Neural progenitor cell (in vitro differentiated cells): ENCODE measurements at regions not wholly inside any gene's neighbourhood (a gene's known extent, or its start where the extent isn't known, plus 50 kb on each side); places are given as distances from the start of the nearest gene placed in this dataset.
"Not testable (repeated sequence)": the region's sequence is repeated elsewhere in the genome, so short reads cannot be mapped to it uniquely, and the experiment has no call there.

Source experiments
- DNase-seq: peaks from one replicate; pipeline ENCODE4 v3.0.0-alpha.2; 2016; ENCODE audit warnings: low spot score
- H2AFZ ChIP-seq: fragments of 200-600 bp; sonication (generic); replicated peaks from 2 replicates; pipeline ENCODE4 v1.6.1; 2016; ENCODE audit warnings: antibody characterized with exemption
- H3F3A ChIP-seq: fragments of 200-600 bp; sonication (generic); 2 replicates; pipeline ENCODE4 v1.6.1; 2016; ENCODE audit warnings: antibody characterized with exemption, low read depth
- H3K27ac ChIP-seq: fragments of 200-600 bp; sonication (generic); 2 replicates; pipeline ENCODE4 v1.5.1; 2016; ENCODE audit warnings: mild to moderate bottlenecking
- H3K27me3 ChIP-seq: fragments of 200-600 bp; sonication (generic); 2 replicates; pipeline ENCODE4 v1.6.1; 2016; ENCODE audit warnings: mild to moderate bottlenecking, moderate library complexity
- H3K36me3 ChIP-seq: fragments of 200-600 bp; sonication (generic); 2 replicates; pipeline ENCODE4 v1.5.1; 2016
- H3K4me1 ChIP-seq: fragments of 200-600 bp; sonication (generic); 2 replicates; pipeline ENCODE4 v1.6.1; 2016; ENCODE audit warnings: mixed run types
- H3K4me2 ChIP-seq: fragments of 200-600 bp; sonication (generic); 2 replicates; pipeline ENCODE4 v1.6.1; 2016
- H3K4me3 ChIP-seq: fragments of 200-600 bp; sonication (generic); 2 replicates; pipeline ENCODE4 v1.5.1; 2016
- H3K79me2 ChIP-seq: fragments of 200-600 bp; sonication (generic); 2 replicates; pipeline ENCODE4 v1.6.1; 2016; ENCODE audit warnings: low read depth
- H3K9ac ChIP-seq: fragments of 200-600 bp; sonication (generic); 2 replicates; pipeline ENCODE4 v1.6.1; 2016
- H3K9me3 ChIP-seq: fragments of 200-600 bp; sonication (generic); 2 replicates; pipeline ENCODE4 v1.5.1; 2016; ENCODE audit warnings: low read depth
- H4K20me1 ChIP-seq: fragments of 200-600 bp; sonication (generic); 2 replicates; pipeline ENCODE4 v1.6.1; 2016; ENCODE audit warnings: low read depth
- H3K27ac Mint-ChIP-seq: 3 replicates; pipeline ENCODE4 v1.8.0; 2021; ENCODE audit warnings: mixed read lengths
- H3K27me3 Mint-ChIP-seq: 2 replicates; pipeline ENCODE4 v1.8.0; 2022; ENCODE audit warnings: low read depth, mild to moderate bottlenecking, inconsistent platforms, moderate library complexity, mixed read lengths; ENCODE audit not compliant: insufficient read depth
- H3K36me3 Mint-ChIP-seq: 3 replicates; pipeline ENCODE4 v1.8.0; 2021; ENCODE audit warnings: mixed read lengths
- H3K4me1 Mint-ChIP-seq: 3 replicates; pipeline ENCODE4 v1.8.0; 2021; ENCODE audit warnings: mixed read lengths
- H3K4me3 Mint-ChIP-seq: 3 replicates; pipeline ENCODE4 v1.8.0; 2021; ENCODE audit warnings: mild to moderate bottlenecking, moderate library complexity, mixed read lengths
- H3K9me3 Mint-ChIP-seq: 3 replicates; pipeline ENCODE4 v1.8.0; 2020; ENCODE audit warnings: mixed read lengths
- CTCF ChIP-seq: fragments of 200-600 bp; sonication (generic); IDR thresholded peaks from 2 replicates; pipeline ENCODE4 v1.5.1; 2017; ENCODE audit warnings: antibody characterized with exemption, mild to moderate bottlenecking
- EZH2 ChIP-seq: fragments of 200-600 bp; sonication (generic); IDR thresholded peaks from 2 replicates; pipeline ENCODE4 v1.6.1; 2017; ENCODE audit warnings: antibody characterized with exemption, mild to moderate bottlenecking, moderate library complexity
- EZH2phosphoT487 ChIP-seq: fragments of 200-600 bp; sonication (generic); IDR thresholded peaks from 2 replicates; pipeline ENCODE4 v1.6.1; 2017; ENCODE audit warnings: antibody characterized with exemption

GRCh38 chr17:68106085-68106484 lies 70.5 kb downstream of the KPNA2 start:
- Histone ChIP-seq H3K27me3 (peaks cover 28% of the 10 kb centered on the region), H3K4me3 (no peak overlapping the region), H3K27ac (no peak overlapping the region), H3K9ac (no peak overlapping the region), H2AFZ (no peak overlapping the region), H3K36me3 (no peaks in the 10 kb centered on the region), H4K20me1 (peaks cover 7% of the 10 kb centered on the region), H3K9me3 (no peaks in the 10 kb centered on the region), H3K4me2 (no peak overlapping the region), H3K79me2 (no peaks in the 10 kb centered on the region), H3K4me1 (no peaks in the 10 kb centered on the region), H3F3A (peaks cover 4% of the 10 kb centered on the region)
- H3K9me3 Mint-ChIP-seq = peaks cover 10% of the 10 kb centered on the region
- H3K27me3 Mint-ChIP-seq = peaks cover 8% of the 10 kb centered on the region
- no peak overlapping the region for H3K27ac Mint-ChIP-seq
- TF ChIP-seq EZH2 = no peak
- no peak for TF ChIP-seq EZH2phosphoT487
- TF ChIP-seq CTCF = no peak
- DNase-seq = no peak
- H3K4me3 Mint-ChIP-seq = no peak overlapping the region
- peaks cover 14% of the 10 kb centered on the region for H3K4me1 Mint-ChIP-seq
- H3K36me3 Mint-ChIP-seq = peaks cover 29% of the 10 kb centered on the region

GRCh38 chr17:68107373-68107772 lies 71.8 kb downstream of the KPNA2 start:
- H3K9me3 ChIP-seq = no peaks in the 10 kb centered on the region
- H3K4me2 ChIP-seq = no peak overlapping the region
- no peaks in the 10 kb centered on the region for H3F3A ChIP-seq
- H3K27ac ChIP-seq = no peak overlapping the region
- no peaks in the 10 kb centered on the region for H3K79me2 ChIP-seq
- peaks cover 7% of the 10 kb centered on the region for H4K20me1 ChIP-seq
- Mint-ChIP-seq H3K27me3 (peaks cover 3% of the 10 kb centered on the region), H3K9me3 (peaks cover 10% of the 10 kb centered on the region), H3K4me1 (peaks cover 12% of the 10 kb centered on the region), H3K4me3 (no peak overlapping the region), H3K27ac (no peak overlapping the region), H3K36me3 (peaks cover 32% of the 10 kb centered on the region)
- H2AFZ ChIP-seq = no peak overlapping the region
- H3K4me3 ChIP-seq = no peak overlapping the region
- no peaks in the 10 kb centered on the region for H3K36me3 ChIP-seq
- DNase-seq = no peak
- TF ChIP-seq EZH2 (no peak), EZH2phosphoT487 (no peak), CTCF (no peak)
- peaks cover 15% of the 10 kb centered on the region for H3K27me3 ChIP-seq
- no peaks in the 10 kb centered on the region for H3K4me1 ChIP-seq
- no peak overlapping the region for H3K9ac ChIP-seq

- Histone ChIP-seq H3K79me2 (no peaks in the 10 kb centered on the region), H3K27me3 (peaks cover 4% of the 10 kb centered on the region), H3F3A (no peaks in the 10 kb centered on the region), H3K4me2 (no peak overlapping the region), H4K20me1 (peaks cover 1% of the 10 kb centered on the region), H3K9me3 (no peaks in the 10 kb centered on the region), H3K27ac (no peak overlapping the region), H3K36me3 (no peaks in the 10 kb centered on the region), H2AFZ (no peak overlapping the region), H3K4me3 (no peak overlapping the region), H3K4me1 (no peaks in the 10 kb centered on the region), H3K9ac (no peak overlapping the region)
- Mint-ChIP-seq H3K36me3 (peaks cover 32% of the 10 kb centered on the region), H3K9me3 (peaks cover 10% of the 10 kb centered on the region), H3K27ac (no peak overlapping the region), H3K4me3 (no peak overlapping the region), H3K4me1 (peaks cover under 1% of the 10 kb centered on the region), H3K27me3 (no peaks in the 10 kb centered on the region)
- TF ChIP-seq EZH2 (no peak), CTCF (no peak), EZH2phosphoT487 (no peak)
- no peak for DNase-seq
These were observed 72.9 kb downstream of the KPNA2 start for GRCh38 chr17:68108313-68109000.

- not testable (repeated sequence) for H3K4me3 Mint-ChIP-seq, H2AFZ ChIP-seq
These were observed 73.9 kb downstream of the KPNA2 start for GRCh38 chr17:68109404-68109803.

GRCh38 chr17:68116211-68116610 lies 80.7 kb downstream of the KPNA2 start:
- H3K9me3 ChIP-seq, DNase-seq, H3K4me1 ChIP-seq, H3K4me3 Mint-ChIP-seq, H3K4me2 ChIP-seq, H3K27me3 ChIP-seq, H3K27ac Mint-ChIP-seq, H3K9ac ChIP-seq, H3K4me1 Mint-ChIP-seq, H2AFZ ChIP-seq, H3K4me3 ChIP-seq, H3K36me3 ChIP-seq, H3F3A ChIP-seq, H3K79me2 ChIP-seq, H3K27ac ChIP-seq, H3K9me3 Mint-ChIP-seq, H4K20me1 ChIP-seq, H3K27me3 Mint-ChIP-seq: not testable (repeated sequence)
- H3K36me3 Mint-ChIP-seq = peaks cover 40% of the 10 kb centered on the region

More at GRCh38 chr17:68109404-68109803, 73.9 kb downstream of the KPNA2 start:
- H3K36me3 ChIP-seq, DNase-seq, H3F3A ChIP-seq, H3K27ac ChIP-seq, H3K27ac Mint-ChIP-seq, H3K4me1 Mint-ChIP-seq, H4K20me1 ChIP-seq, H3K4me3 ChIP-seq, H3K27me3 ChIP-seq, H3K9ac ChIP-seq, H3K27me3 Mint-ChIP-seq, H3K4me1 ChIP-seq, H3K9me3 ChIP-seq, H3K4me2 ChIP-seq, H3K79me2 ChIP-seq: not testable (repeated sequence)
- Mint-ChIP-seq H3K36me3 (peaks cover 35% of the 10 kb centered on the region), H3K9me3 (peaks cover 10% of the 10 kb centered on the region)
